ENCODE measurements at regions not wholly inside any gene's neighbourhood (a gene's known extent, or its start where the extent isn't known, plus 50 kb on each side); places are given as distances from the start of the nearest gene placed in this dataset.
"Not testable (repeated sequence)": the region's sequence is repeated elsewhere in the genome, so short reads cannot be mapped to it uniquely, and the experiment has no call there.

DNA sequence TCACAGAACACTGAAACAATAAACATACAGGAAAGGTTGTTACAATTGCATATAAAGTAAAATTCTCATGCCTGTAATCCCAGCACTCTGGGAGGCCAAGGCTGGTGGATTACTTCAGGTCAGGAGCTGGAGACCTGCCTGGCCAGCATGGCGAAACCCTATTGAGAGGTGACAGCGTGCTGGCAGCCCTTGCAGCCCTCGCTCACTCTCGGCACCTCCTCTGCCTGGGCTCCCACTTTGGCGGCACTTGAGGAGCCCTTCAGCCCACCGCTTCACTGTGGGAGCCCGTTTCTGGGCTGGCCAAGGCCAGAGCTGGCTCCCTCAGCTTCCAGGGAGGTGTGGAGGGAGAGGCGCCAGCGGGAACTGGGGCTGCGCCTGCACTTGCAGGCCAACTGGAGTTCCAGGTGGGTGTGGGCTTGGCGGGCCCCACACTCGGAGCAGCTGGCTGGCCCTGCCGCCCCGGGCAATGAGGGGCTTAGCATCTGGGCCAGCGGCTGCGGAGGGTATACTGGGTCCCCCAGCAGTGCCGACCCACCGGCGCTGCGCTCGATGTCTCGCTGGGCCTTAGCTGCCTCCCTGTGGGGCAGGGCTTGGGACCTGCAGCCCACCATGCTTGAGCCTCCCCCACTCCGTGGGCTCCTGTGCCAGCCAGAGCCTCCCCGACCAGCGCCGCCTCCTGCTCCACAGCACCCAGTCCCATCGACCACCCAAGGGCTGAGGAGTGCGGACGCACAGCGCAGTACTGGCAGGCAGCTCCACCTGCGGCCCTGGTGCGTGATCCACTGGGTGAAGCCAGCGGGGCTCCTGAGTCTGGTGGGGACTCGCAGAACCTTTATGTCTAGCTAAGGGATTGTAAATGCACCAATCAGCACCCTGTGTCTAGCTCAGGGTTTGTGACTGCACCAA, 51.5 kb upstream of the MBNL1 start:
- not testable (repeated sequence) for TF ChIP-seq EMX1 (CRISPR knock-in tag; IDR thresholded peaks at IDR 0.05); ESRRA (CRISPR knock-in tag; IDR thresholded peaks at IDR 0.05; ENCODE audit: borderline replicate concordance); NFYB (CRISPR knock-in tag; conservative IDR thresholded peaks at IDR 0.05; ENCODE audit: low read depth); FOXP1 (CRISPR knock-in tag; IDR thresholded peaks at IDR 0.05; ENCODE audit: borderline replicate concordance); MXD4 (CRISPR knock-in tag; IDR thresholded peaks at IDR 0.05; ENCODE audit: borderline replicate concordance); TEAD4 (CRISPR knock-in tag; IDR thresholded peaks at IDR 0.05)
- TF ChIP-seq, protein P1, sequence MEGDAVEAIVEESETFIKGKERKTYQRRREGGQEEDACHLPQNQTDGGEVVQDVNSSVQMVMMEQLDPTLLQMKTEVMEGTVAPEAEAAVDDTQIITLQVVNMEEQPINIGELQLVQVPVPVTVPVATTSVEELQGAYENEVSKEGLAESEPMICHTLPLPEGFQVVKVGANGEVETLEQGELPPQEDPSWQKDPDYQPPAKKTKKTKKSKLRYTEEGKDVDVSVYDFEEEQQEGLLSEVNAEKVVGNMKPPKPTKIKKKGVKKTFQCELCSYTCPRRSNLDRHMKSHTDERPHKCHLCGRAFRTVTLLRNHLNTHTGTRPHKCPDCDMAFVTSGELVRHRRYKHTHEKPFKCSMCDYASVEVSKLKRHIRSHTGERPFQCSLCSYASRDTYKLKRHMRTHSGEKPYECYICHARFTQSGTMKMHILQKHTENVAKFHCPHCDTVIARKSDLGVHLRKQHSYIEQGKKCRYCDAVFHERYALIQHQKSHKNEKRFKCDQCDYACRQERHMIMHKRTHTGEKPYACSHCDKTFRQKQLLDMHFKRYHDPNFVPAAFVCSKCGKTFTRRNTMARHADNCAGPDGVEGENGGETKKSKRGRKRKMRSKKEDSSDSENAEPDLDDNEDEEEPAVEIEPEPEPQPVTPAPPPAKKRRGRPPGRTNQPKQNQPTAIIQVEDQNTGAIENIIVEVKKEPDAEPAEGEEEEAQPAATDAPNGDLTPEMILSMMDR (IDR thresholded peaks at IDR 0.05), result not testable (repeated sequence)
- TF ChIP-seq, protein P2, sequence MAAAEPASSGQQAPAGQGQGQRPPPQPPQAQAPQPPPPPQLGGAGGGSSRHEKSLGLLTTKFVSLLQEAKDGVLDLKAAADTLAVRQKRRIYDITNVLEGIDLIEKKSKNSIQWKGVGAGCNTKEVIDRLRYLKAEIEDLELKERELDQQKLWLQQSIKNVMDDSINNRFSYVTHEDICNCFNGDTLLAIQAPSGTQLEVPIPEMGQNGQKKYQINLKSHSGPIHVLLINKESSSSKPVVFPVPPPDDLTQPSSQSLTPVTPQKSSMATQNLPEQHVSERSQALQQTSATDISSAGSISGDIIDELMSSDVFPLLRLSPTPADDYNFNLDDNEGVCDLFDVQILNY (CRISPR knock-in tag; IDR thresholded peaks at IDR 0.05), result not testable (repeated sequence)
- TF ChIP-seq, protein P3, sequence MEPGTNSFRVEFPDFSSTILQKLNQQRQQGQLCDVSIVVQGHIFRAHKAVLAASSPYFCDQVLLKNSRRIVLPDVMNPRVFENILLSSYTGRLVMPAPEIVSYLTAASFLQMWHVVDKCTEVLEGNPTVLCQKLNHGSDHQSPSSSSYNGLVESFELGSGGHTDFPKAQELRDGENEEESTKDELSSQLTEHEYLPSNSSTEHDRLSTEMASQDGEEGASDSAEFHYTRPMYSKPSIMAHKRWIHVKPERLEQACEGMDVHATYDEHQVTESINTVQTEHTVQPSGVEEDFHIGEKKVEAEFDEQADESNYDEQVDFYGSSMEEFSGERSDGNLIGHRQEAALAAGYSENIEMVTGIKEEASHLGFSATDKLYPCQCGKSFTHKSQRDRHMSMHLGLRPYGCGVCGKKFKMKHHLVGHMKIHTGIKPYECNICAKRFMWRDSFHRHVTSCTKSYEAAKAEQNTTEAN (CRISPR knock-in tag; IDR thresholded peaks at IDR 0.05), result not testable (repeated sequence)
- TF ChIP-seq, protein P4, sequence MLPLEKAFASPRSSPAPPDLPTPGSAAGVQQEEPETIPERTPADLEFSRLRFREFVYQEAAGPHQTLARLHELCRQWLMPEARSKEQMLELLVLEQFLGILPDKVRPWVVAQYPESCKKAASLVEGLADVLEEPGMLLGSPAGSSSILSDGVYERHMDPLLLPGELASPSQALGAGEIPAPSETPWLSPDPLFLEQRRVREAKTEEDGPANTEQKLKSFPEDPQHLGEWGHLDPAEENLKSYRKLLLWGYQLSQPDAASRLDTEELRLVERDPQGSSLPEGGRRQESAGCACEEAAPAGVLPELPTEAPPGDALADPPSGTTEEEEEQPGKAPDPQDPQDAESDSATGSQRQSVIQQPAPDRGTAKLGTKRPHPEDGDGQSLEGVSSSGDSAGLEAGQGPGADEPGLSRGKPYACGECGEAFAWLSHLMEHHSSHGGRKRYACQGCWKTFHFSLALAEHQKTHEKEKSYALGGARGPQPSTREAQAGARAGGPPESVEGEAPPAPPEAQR (CRISPR knock-in tag; IDR thresholded peaks at IDR 0.05), result not testable (repeated sequence)
- TF ChIP-seq, protein P5, sequence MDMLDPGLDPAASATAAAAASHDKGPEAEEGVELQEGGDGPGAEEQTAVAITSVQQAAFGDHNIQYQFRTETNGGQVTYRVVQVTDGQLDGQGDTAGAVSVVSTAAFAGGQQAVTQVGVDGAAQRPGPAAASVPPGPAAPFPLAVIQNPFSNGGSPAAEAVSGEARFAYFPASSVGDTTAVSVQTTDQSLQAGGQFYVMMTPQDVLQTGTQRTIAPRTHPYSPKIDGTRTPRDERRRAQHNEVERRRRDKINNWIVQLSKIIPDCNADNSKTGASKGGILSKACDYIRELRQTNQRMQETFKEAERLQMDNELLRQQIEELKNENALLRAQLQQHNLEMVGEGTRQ (CRISPR knock-in tag; IDR thresholded peaks at IDR 0.05), result not testable (repeated sequence)
- TF ChIP-seq, protein P6, sequence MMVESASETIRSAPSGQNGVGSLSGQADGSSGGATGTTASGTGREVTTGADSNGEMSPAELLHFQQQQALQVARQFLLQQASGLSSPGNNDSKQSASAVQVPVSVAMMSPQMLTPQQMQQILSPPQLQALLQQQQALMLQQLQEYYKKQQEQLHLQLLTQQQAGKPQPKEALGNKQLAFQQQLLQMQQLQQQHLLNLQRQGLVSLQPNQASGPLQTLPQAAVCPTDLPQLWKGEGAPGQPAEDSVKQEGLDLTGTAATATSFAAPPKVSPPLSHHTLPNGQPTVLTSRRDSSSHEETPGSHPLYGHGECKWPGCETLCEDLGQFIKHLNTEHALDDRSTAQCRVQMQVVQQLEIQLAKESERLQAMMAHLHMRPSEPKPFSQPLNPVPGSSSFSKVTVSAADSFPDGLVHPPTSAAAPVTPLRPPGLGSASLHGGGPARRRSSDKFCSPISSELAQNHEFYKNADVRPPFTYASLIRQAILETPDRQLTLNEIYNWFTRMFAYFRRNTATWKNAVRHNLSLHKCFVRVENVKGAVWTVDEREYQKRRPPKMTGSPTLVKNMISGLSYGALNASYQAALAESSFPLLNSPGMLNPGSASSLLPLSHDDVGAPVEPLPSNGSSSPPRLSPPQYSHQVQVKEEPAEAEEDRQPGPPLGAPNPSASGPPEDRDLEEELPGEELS (CRISPR knock-in tag; IDR thresholded peaks at IDR 0.05), result not testable (repeated sequence)
- TF ChIP-seq, protein P7, sequence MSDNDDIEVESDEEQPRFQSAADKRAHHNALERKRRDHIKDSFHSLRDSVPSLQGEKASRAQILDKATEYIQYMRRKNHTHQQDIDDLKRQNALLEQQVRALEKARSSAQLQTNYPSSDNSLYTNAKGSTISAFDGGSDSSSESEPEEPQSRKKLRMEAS (CRISPR knock-in tag; IDR thresholded peaks at IDR 0.05), result not testable (repeated sequence)
